Left lung (tissue), 4 donors: ENCODE measurements at regions not wholly inside any gene's neighbourhood (a gene's known extent, or its start where the extent isn't known, plus 50 kb on each side); places are given as distances from the start of the nearest gene placed in this dataset.

ENCODE experiments used
- ATAC-seq: fragments of 200-7000 bp; cut with Tn5 transposase; one replicate; pipeline ENCODE4 v1.9.1; 2020; ENCODE audit warnings: moderate library complexity
- DNase-seq, 4 donors: peaks; one replicate each; pipeline ENCODE4 v3.0.0-alpha.2; 2013 to 2020
- H3K27ac ChIP-seq, 2 donors: fragments of 200-600 bp; sonication (generic) in 1 of 2; one replicate each; pipeline versions ENCODE4 v1.5.0 to v1.8.0; 2020 to 2021
- H3K27me3 ChIP-seq, 2 donors: fragments of 200-600 bp; sonication (generic) in 1 of 2; one replicate each; pipeline versions ENCODE4 v1.5.0 to v1.8.0; 2020 to 2021
- H3K36me3 ChIP-seq, 2 donors: fragments of 200-600 bp; sonication (generic) in 1 of 2; one replicate each; pipeline versions ENCODE4 v1.5.0 to v1.8.0; 2020 to 2021
- H3K4me1 ChIP-seq, 2 donors: fragments of 200-600 bp; one replicate each; pipeline ENCODE4 v1.8.0; 2021
- H3K4me3 ChIP-seq, 2 donors: fragments of 200-600 bp; sonication (generic) in 1 of 2; one replicate each; pipeline versions ENCODE4 v1.5.0 to v1.8.0; 2020 to 2021; ENCODE audit warnings: mild to moderate bottlenecking in 1 of 2
- H3K9me3 ChIP-seq, 2 donors: fragments of 200-600 bp; sonication (generic) in 1 of 2; one replicate each; pipeline versions ENCODE4 v1.5.0 to v1.8.0; 2020 to 2021
- CTCF ChIP-seq, 2 donors: fragments of 200-600 bp; sonication (generic) in 1 of 2; IDR thresholded peaks; one replicate each; pipeline versions ENCODE4 v1.5.0 to v1.8.0; 2021; ENCODE audit warnings: antibody characterized with exemption in 2 of 2
- intact Hi-C, 2 donors: fragments of 100-400 bp; cut with DNase I; formaldehyde crosslinking; loops; one replicate each; pipeline versions ENCODE4 v1.11.2 to v1.14.2; 2022
- donor health status: DM: no; HTN: yes; CAD: no.
- donor health status: DM: no; HTN: no; CAD: no.

DNA sequence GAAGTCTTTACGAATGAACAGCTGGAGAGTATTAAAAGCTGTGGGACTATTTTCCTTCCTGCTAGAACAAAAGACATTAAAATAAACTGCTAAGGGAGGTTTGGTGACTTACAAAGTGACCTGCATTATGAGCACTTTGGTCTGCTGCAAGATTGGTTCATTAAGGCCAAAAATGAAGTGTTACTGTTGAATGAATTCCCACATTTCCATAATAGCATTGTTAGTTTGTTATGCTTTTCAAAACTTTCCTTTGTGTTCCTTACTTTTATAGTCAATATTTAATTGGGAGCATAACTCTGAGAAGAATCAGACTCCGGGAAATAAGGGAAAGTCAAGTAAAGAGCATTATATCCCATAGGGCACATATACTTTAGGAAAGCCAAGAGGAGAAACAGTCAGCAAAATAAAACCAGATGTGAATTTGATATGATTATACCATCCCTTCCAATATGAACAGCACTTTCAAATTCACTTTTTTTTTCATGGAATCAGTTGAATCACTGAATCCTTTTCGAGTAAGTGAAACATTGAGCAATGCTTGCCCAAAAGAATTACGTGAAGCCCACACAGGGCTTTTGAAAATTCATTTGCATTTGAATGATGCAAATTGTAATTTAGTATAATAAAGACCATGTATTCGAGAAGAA is 112.6 kb downstream of the KCTD12 start:
- intact Hi-C loops, result no loop called here
- DNase-seq, result peak in 2 of 4 donors; percentile 85 to 86

DNA sequence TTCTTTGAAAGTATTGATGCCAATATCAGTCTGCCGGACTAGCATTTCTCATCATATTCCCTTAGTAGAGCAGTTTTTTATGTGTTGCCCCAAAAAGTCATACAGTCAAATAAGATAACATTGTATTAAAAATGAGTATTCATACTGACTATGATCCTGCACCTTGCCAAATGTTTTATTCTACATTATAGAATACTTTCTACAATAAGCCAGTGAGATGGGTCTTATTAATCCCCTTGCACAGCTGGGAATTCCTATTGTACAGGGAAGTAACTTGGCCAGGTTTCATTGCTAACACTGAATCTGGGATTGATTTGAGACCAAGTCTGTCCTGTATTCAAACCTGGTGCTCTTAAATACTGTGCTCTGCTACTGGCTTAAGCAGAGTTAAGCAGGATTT is 114.0 kb downstream of the KCTD12 start:
- peaks cover 0 to 6% of the 10 kb centered on the region in 2 donors for H3K4me1 ChIP-seq

More for the DNA sequence above, 112.6 kb downstream of the KCTD12 start:
- no peak for TF ChIP-seq CTCF (IDR thresholded peaks at IDR 0.05)
- H3K4me3 ChIP-seq, result no peak overlapping the region
- H3K36me3 ChIP-seq, result no peaks in the 10 kb centered on the region
- peaks cover 0 to 6% of the 10 kb centered on the region in 2 donors for H3K4me1 ChIP-seq
- no peaks in the 10 kb centered on the region for H3K9me3 ChIP-seq
- ATAC-seq, result no peak
- no peaks in the 10 kb centered on the region for H3K27me3 ChIP-seq
- peak overlapping the region in 1 of 2 donors; percentile 7 for H3K27ac ChIP-seq

GRCh38 chr13:76769271-76769791 is 116.9 kb downstream of the KCTD12 start:
- no peak overlapping the region for H3K4me3 ChIP-seq
- DNase-seq (no peak), ATAC-seq (no peak)
- no peaks in the 10 kb centered on the region for H3K27me3 ChIP-seq
- H3K27ac ChIP-seq, result no peak overlapping the region
- H3K4me1 ChIP-seq, result peaks cover 6 to 13% of the 10 kb centered on the region in 2 donors
- no peaks in the 10 kb centered on the region for H3K9me3 ChIP-seq
- no peak for TF ChIP-seq CTCF (IDR thresholded peaks at IDR 0.05)
- H3K36me3 ChIP-seq, result no peaks in the 10 kb centered on the region
- intact Hi-C loops, result no loop called here

More for the DNA sequence above, 114.0 kb downstream of the KCTD12 start:
- H3K9me3 ChIP-seq, result no peaks in the 10 kb centered on the region
- H3K36me3 ChIP-seq, result no peaks in the 10 kb centered on the region
- H3K27me3 ChIP-seq, result no peaks in the 10 kb centered on the region
- TF ChIP-seq CTCF (IDR thresholded peaks at IDR 0.05), result no peak
- ATAC-seq, result no peak
- H3K27ac ChIP-seq, result no peak overlapping the region
- intact Hi-C loops, result no loop called here
- no peak for DNase-seq
- no peak overlapping the region for H3K4me3 ChIP-seq

GRCh38 chr13:76768384-76768783 is 117.8 kb downstream of the KCTD12 start:
- intact Hi-C loops, result no loop called here
- ATAC-seq, result no peak
- Histone ChIP-seq H3K36me3 (no peaks in the 10 kb centered on the region), H3K4me3 (no peak overlapping the region), H3K27me3 (no peaks in the 10 kb centered on the region), H3K4me1 (peaks cover 6 to 22% of the 10 kb centered on the region in 2 donors), H3K9me3 (no peaks in the 10 kb centered on the region), H3K27ac (no peak overlapping the region)
- TF ChIP-seq CTCF (IDR thresholded peaks at IDR 0.05), result no peak
- DNase-seq, result no peak

- no peaks in the 10 kb centered on the region for H3K9me3 ChIP-seq
- peak overlapping the region in 1 of 2 donors; percentile 79 for H3K27ac ChIP-seq
- TF ChIP-seq CTCF (IDR thresholded peaks at IDR 0.05), result no peak
- no peaks in the 10 kb centered on the region for H3K36me3 ChIP-seq
- no peak for DNase-seq
- H3K4me3 ChIP-seq, result no peak overlapping the region
- intact Hi-C loops, result no loop called here
- no peaks in the 10 kb centered on the region for H3K27me3 ChIP-seq
- ATAC-seq, result no peak
- H3K4me1 ChIP-seq, result peaks cover 4 to 22% of the 10 kb centered on the region in 2 donors
These were observed 121.3 kb downstream of the KCTD12 start for GRCh38 chr13:76764916-76765315.
